ENCODE measurements at regions not wholly inside any gene's neighbourhood (a gene's known extent, or its start where the extent isn't known, plus 50 kb on each side); places are given as distances from the start of the nearest gene placed in this dataset.

DNA sequence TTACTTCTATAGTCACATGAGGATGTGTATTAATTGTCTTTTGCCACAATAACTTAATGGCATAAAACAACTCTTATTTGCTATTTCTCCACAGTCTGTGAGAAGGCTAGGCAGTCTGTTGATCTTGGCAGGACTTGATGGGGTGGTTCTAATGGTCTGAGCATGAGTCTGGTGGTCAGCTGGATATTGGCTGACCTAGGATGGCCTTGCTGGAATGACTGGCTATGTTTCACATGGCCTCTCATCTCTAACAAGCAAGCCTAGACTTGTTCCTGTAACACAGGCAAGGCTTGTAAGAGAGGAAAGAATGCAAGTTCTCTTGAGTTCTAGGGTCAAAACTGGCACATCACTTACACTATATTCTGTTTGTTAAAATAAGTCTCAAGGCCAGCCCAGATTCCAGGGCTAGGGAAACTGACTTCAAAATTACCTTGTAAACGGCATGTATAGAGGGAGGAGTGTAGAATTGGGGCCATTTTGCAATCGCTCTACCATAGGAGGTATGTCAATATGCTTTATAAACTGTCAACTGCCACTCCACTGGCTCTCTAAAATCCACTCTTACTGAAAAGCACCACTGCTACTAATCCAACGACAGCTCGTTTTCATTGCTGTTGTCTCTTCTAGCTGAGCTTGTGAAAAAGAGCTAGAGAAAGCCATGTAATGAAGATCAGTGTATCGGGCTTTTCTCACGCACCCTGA, 325.0 kb upstream of the PKDCC start:
- TF ChIP-seq, protein P1, sequence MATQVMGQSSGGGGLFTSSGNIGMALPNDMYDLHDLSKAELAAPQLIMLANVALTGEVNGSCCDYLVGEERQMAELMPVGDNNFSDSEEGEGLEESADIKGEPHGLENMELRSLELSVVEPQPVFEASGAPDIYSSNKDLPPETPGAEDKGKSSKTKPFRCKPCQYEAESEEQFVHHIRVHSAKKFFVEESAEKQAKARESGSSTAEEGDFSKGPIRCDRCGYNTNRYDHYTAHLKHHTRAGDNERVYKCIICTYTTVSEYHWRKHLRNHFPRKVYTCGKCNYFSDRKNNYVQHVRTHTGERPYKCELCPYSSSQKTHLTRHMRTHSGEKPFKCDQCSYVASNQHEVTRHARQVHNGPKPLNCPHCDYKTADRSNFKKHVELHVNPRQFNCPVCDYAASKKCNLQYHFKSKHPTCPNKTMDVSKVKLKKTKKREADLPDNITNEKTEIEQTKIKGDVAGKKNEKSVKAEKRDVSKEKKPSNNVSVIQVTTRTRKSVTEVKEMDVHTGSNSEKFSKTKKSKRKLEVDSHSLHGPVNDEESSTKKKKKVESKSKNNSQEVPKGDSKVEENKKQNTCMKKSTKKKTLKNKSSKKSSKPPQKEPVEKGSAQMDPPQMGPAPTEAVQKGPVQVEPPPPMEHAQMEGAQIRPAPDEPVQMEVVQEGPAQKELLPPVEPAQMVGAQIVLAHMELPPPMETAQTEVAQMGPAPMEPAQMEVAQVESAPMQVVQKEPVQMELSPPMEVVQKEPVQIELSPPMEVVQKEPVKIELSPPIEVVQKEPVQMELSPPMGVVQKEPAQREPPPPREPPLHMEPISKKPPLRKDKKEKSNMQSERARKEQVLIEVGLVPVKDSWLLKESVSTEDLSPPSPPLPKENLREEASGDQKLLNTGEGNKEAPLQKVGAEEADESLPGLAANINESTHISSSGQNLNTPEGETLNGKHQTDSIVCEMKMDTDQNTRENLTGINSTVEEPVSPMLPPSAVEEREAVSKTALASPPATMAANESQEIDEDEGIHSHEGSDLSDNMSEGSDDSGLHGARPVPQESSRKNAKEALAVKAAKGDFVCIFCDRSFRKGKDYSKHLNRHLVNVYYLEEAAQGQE (IDR thresholded peaks at IDR 0.05; ENCODE audit: insufficient read depth in 1 of 2, low read depth in 2 of 2, low read length in 2 of 2) = no peak
- TF ChIP-seq TAF1 (IDR thresholded peaks at IDR 0.05; ENCODE audit: borderline replicate concordance, insufficient read depth, low read length) (no peak), POLR2AphosphoS5 (IDR thresholded peaks at IDR 0.05; ENCODE audit: low read depth, low read length) (no peak), SIN3A (IDR thresholded peaks at IDR 0.05; ENCODE audit: borderline replicate concordance, insufficient read depth, low read length) (no peak)
